ENCODE measurements at regions not wholly inside any gene's neighbourhood (a gene's known extent, or its start where the extent isn't known, plus 50 kb on each side); places are given as distances from the start of the nearest gene placed in this dataset.

DNA sequence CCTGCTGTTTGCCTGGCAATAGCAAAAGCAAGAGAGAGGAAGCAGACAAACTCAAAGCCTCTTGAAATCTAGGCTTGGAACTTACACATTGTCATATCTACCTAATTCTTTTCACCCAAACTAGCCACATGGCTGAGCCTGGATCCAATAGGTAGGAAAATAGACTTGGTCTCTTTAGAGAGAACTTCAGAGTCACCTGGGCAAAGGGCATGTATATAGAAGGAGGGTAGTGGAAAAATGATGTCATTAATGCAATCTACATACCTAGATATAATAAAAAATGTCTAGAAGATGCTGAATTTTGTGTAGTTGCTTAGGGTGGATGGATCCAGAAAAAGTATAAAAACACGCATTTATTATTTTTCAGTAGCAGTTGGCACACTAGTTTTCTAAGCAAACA is 237.0 kb upstream of the GEMIN8 start:
- TF ChIP-seq, protein P1, sequence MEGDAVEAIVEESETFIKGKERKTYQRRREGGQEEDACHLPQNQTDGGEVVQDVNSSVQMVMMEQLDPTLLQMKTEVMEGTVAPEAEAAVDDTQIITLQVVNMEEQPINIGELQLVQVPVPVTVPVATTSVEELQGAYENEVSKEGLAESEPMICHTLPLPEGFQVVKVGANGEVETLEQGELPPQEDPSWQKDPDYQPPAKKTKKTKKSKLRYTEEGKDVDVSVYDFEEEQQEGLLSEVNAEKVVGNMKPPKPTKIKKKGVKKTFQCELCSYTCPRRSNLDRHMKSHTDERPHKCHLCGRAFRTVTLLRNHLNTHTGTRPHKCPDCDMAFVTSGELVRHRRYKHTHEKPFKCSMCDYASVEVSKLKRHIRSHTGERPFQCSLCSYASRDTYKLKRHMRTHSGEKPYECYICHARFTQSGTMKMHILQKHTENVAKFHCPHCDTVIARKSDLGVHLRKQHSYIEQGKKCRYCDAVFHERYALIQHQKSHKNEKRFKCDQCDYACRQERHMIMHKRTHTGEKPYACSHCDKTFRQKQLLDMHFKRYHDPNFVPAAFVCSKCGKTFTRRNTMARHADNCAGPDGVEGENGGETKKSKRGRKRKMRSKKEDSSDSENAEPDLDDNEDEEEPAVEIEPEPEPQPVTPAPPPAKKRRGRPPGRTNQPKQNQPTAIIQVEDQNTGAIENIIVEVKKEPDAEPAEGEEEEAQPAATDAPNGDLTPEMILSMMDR (IDR thresholded peaks at IDR 0.05; ENCODE audit: low read depth, low read length) = no peak
- no peak for TF ChIP-seq POLR2A (IDR thresholded peaks at IDR 0.05; ENCODE audit: extremely low read depth, insufficient read length)
- TF ChIP-seq MYC (IDR thresholded peaks at IDR 0.05; ENCODE audit: low read depth, low read length) = no peak
- TF ChIP-seq, protein P2, sequence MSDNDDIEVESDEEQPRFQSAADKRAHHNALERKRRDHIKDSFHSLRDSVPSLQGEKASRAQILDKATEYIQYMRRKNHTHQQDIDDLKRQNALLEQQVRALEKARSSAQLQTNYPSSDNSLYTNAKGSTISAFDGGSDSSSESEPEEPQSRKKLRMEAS (IDR thresholded peaks at IDR 0.05; ENCODE audit: low read depth, low read length) = no peak
